SJCRH30 (cell line): ENCODE measurements at regions not wholly inside any gene's neighbourhood (a gene's known extent, or its start where the extent isn't known, plus 50 kb on each side); places are given as distances from the start of the nearest gene placed in this dataset.

Experiments
- DNase-seq, 2 experiments: peaks; one replicate each; pipeline ENCODE4 v3.0.0-alpha.2; 2015 to 2020
- H3K27ac ChIP-seq: fragments of 250-450 bp; sonication (Bioruptor Pico); 2 replicates; pipeline ENCODE4 v1.5.1; 2020; ENCODE audit warnings: mild to moderate bottlenecking, moderate library complexity
- H3K27me3 ChIP-seq: fragments of 250-450 bp; sonication (Bioruptor Pico); 2 replicates; pipeline ENCODE4 v1.5.1; 2020; ENCODE audit warnings: mild to moderate bottlenecking, moderate library complexity
- H3K36me3 ChIP-seq: fragments of 250-450 bp; sonication (Bioruptor Pico); 2 replicates; pipeline ENCODE4 v1.5.1; 2020; ENCODE audit warnings: mild to moderate bottlenecking, moderate library complexity
- H3K4me1 ChIP-seq: fragments of 250-450 bp; sonication (Bioruptor Pico); 2 replicates; pipeline ENCODE4 v1.5.1; 2020; ENCODE audit warnings: mild to moderate bottlenecking, moderate library complexity
- H3K4me3 ChIP-seq: fragments of 250-450 bp; sonication (Bioruptor Pico); 2 replicates; pipeline ENCODE4 v1.5.1; 2020; ENCODE audit warnings: mild to moderate bottlenecking, moderate library complexity
- H3K9me3 ChIP-seq: fragments of 250-450 bp; sonication (Bioruptor Pico); replicated peaks from 2 replicates; pipeline ENCODE4 v1.5.1; 2020; ENCODE audit warnings: mild to moderate bottlenecking, moderate library complexity

GRCh38 chr9:28779243-28779642 lies 1206.0 kb upstream of the C9orf72 start:
- H3K9me3 ChIP-seq, result no peaks in the 10 kb centered on the region
- H3K4me1 ChIP-seq, result no peaks in the 10 kb centered on the region
- no peak overlapping the region for H3K4me3 ChIP-seq
- H3K36me3 ChIP-seq, result no peaks in the 10 kb centered on the region
- H3K27ac ChIP-seq, result no peak overlapping the region
- no peaks in the 10 kb centered on the region for H3K27me3 ChIP-seq
- DNase-seq, result no peak

- Histone ChIP-seq H3K4me1 (no peaks in the 10 kb centered on the region), H3K27ac (no peak overlapping the region), H3K9me3 (no peaks in the 10 kb centered on the region), H3K27me3 (no peaks in the 10 kb centered on the region), H3K4me3 (no peak overlapping the region), H3K36me3 (no peaks in the 10 kb centered on the region)
- DNase-seq, result no peak
These were observed 1208.2 kb upstream of the C9orf72 start for GRCh38 chr9:28781481-28781880.

- no peaks in the 10 kb centered on the region for H3K27me3 ChIP-seq
- DNase-seq, result no peak
- H3K4me3 ChIP-seq, result no peak overlapping the region
- H3K36me3 ChIP-seq, result no peaks in the 10 kb centered on the region
- no peaks in the 10 kb centered on the region for H3K4me1 ChIP-seq
- H3K27ac ChIP-seq, result no peak overlapping the region
- no peaks in the 10 kb centered on the region for H3K9me3 ChIP-seq
These were observed 1209.3 kb upstream of the C9orf72 start for GRCh38 chr9:28782630-28783029.

GRCh38 chr9:28792716-28793115 lies 1219.4 kb upstream of the C9orf72 start:
- Histone ChIP-seq H3K9me3 (no peaks in the 10 kb centered on the region), H3K36me3 (no peaks in the 10 kb centered on the region), H3K27ac (no peak overlapping the region), H3K4me3 (no peak overlapping the region), H3K27me3 (no peaks in the 10 kb centered on the region), H3K4me1 (no peaks in the 10 kb centered on the region)
- DNase-seq, result no peak

GRCh38 chr9:28799876-28800275 lies 1226.6 kb upstream of the C9orf72 start:
- H3K4me3 ChIP-seq, result no peak overlapping the region
- H3K4me1 ChIP-seq, result no peaks in the 10 kb centered on the region
- no peak for DNase-seq
- H3K27me3 ChIP-seq, result no peaks in the 10 kb centered on the region
- H3K9me3 ChIP-seq, result no peaks in the 10 kb centered on the region
- no peak overlapping the region for H3K27ac ChIP-seq
- H3K36me3 ChIP-seq, result no peaks in the 10 kb centered on the region

- H3K27ac ChIP-seq, result no peak overlapping the region
- H3K27me3 ChIP-seq, result no peaks in the 10 kb centered on the region
- H3K36me3 ChIP-seq, result no peaks in the 10 kb centered on the region
- peak in 1 of 2 experiments; percentile 7 for DNase-seq
- H3K4me3 ChIP-seq, result no peak overlapping the region
- H3K9me3 ChIP-seq, result no peaks in the 10 kb centered on the region
- no peaks in the 10 kb centered on the region for H3K4me1 ChIP-seq
These were observed 1228.0 kb upstream of the C9orf72 start for GRCh38 chr9:28801144-28801799.

GRCh38 chr9:28805197-28805596 lies 1231.9 kb upstream of the C9orf72 start:
- no peak overlapping the region for H3K4me3 ChIP-seq

GRCh38 chr9:28808042-28808441 lies 1234.8 kb upstream of the C9orf72 start:
- Histone ChIP-seq H3K9me3 (no peaks in the 10 kb centered on the region), H3K4me1 (no peaks in the 10 kb centered on the region), H3K27me3 (no peaks in the 10 kb centered on the region), H3K4me3 (no peak overlapping the region), H3K36me3 (no peaks in the 10 kb centered on the region), H3K27ac (no peak overlapping the region)
- no peak for DNase-seq

More at GRCh38 chr9:28805197-28805596, 1231.9 kb upstream of the C9orf72 start:
- Histone ChIP-seq H3K9me3 (no peaks in the 10 kb centered on the region), H3K27ac (no peak overlapping the region), H3K4me1 (no peaks in the 10 kb centered on the region), H3K27me3 (no peaks in the 10 kb centered on the region), H3K36me3 (no peaks in the 10 kb centered on the region)
- no peak for DNase-seq

GRCh38 chr9:28810388-28811075 lies 1237.3 kb upstream of the C9orf72 start:
- Histone ChIP-seq H3K4me3 (no peak overlapping the region), H3K36me3 (no peaks in the 10 kb centered on the region), H3K27me3 (no peaks in the 10 kb centered on the region), H3K4me1 (no peaks in the 10 kb centered on the region), H3K9me3 (no peaks in the 10 kb centered on the region), H3K27ac (no peak overlapping the region)
- no peak for DNase-seq

GRCh38 chr9:28820741-28821140 lies 1247.5 kb upstream of the C9orf72 start:
- no peaks in the 10 kb centered on the region for H3K4me1 ChIP-seq
- H3K4me3 ChIP-seq, result no peak overlapping the region
- H3K27ac ChIP-seq, result no peak overlapping the region
- no peaks in the 10 kb centered on the region for H3K27me3 ChIP-seq
- no peak for DNase-seq
- H3K36me3 ChIP-seq, result no peaks in the 10 kb centered on the region
- no peaks in the 10 kb centered on the region for H3K9me3 ChIP-seq

GRCh38 chr9:28821240-28821639 lies 1248.0 kb upstream of the C9orf72 start:
- H3K27ac ChIP-seq, result no peak overlapping the region
- H3K9me3 ChIP-seq, result no peaks in the 10 kb centered on the region
- H3K36me3 ChIP-seq, result no peaks in the 10 kb centered on the region
- H3K4me1 ChIP-seq, result no peaks in the 10 kb centered on the region
- DNase-seq, result no peak
- H3K27me3 ChIP-seq, result no peaks in the 10 kb centered on the region
- no peak overlapping the region for H3K4me3 ChIP-seq

- no peak for DNase-seq
- H3K4me3 ChIP-seq, result no peak overlapping the region
- H3K36me3 ChIP-seq, result no peaks in the 10 kb centered on the region
- H3K4me1 ChIP-seq, result no peaks in the 10 kb centered on the region
- H3K27me3 ChIP-seq, result no peaks in the 10 kb centered on the region
- H3K27ac ChIP-seq, result no peak overlapping the region
- no peaks in the 10 kb centered on the region for H3K9me3 ChIP-seq
These were observed 1251.2 kb upstream of the C9orf72 start for GRCh38 chr9:28824432-28824963.

- Histone ChIP-seq H3K4me1 (no peaks in the 10 kb centered on the region), H3K36me3 (no peaks in the 10 kb centered on the region), H3K4me3 (no peak overlapping the region), H3K9me3 (no peaks in the 10 kb centered on the region), H3K27me3 (no peaks in the 10 kb centered on the region), H3K27ac (no peak overlapping the region)
- no peak for DNase-seq
These were observed 1259.0 kb upstream of the C9orf72 start for GRCh38 chr9:28832168-28832770.

GRCh38 chr9:28834156-28834555 lies 1260.9 kb upstream of the C9orf72 start:
- Histone ChIP-seq H3K27ac (no peak overlapping the region), H3K9me3 (no peaks in the 10 kb centered on the region), H3K27me3 (no peaks in the 10 kb centered on the region), H3K36me3 (no peaks in the 10 kb centered on the region), H3K4me1 (no peaks in the 10 kb centered on the region), H3K4me3 (no peak overlapping the region)
- no peak for DNase-seq

- Histone ChIP-seq H3K9me3 (no peaks in the 10 kb centered on the region), H3K4me3 (no peak overlapping the region), H3K27me3 (no peaks in the 10 kb centered on the region), H3K4me1 (no peaks in the 10 kb centered on the region), H3K27ac (no peak overlapping the region), H3K36me3 (no peaks in the 10 kb centered on the region)
- DNase-seq, result peak in 1 of 2 experiments; percentile 10
These were observed 1266.6 kb upstream of the C9orf72 start for GRCh38 chr9:28839778-28840430.
